Astrocyte (in vitro differentiated cells and primary cell): ENCODE measurements at regions not wholly inside any gene's neighbourhood (a gene's known extent, or its start where the extent isn't known, plus 50 kb on each side); places are given as distances from the start of the nearest gene placed in this dataset.

Experiments
- CTCF ChIP-seq: IDR thresholded peaks from 2 replicates; pipeline ENCODE4 v1.5.1; 2011; ENCODE audit warnings: low read depth, mild to moderate bottlenecking, inconsistent platforms, low read length, moderate library complexity; ENCODE audit not compliant: insufficient read depth
- EZH2 ChIP-seq: IDR thresholded peaks from 2 replicates; pipeline ENCODE4 v1.6.1; 2012; ENCODE audit warnings: mild to moderate bottlenecking, low read length, inconsistent platforms; ENCODE audit not compliant: insufficient read depth

- TF ChIP-seq EZH2 (no peak), CTCF (no peak)
Measured at GRCh38 chr3:132124651-132125284, 90.0 kb upstream of the CPNE4 start.
